ENCODE measurements at regions not wholly inside any gene's neighbourhood (a gene's known extent, or its start where the extent isn't known, plus 50 kb on each side); places are given as distances from the start of the nearest gene placed in this dataset.
"Not testable (repeated sequence)": the region's sequence is repeated elsewhere in the genome, so short reads cannot be mapped to it uniquely, and the experiment has no call there.

DNA sequence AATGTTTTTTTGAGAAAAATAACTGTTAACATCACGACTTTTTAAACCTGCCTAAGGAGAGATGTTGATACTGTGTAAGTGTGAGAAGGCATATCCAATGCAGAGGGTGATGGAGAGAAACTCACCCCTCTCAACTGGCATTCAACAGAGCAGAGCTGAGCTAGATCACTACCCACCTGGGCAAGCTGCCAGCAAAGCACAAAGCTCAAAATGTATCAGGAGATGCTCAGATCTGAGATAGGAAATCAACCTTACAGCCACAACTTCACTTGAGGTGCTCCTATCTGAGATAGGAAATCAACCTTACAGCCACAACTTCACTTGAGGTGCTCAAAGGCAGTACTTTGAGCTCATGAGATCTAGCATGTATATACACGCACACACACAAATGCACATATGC, 151.5 kb upstream of the PDE1C start:
- DNase-seq, result no peak

DNA sequence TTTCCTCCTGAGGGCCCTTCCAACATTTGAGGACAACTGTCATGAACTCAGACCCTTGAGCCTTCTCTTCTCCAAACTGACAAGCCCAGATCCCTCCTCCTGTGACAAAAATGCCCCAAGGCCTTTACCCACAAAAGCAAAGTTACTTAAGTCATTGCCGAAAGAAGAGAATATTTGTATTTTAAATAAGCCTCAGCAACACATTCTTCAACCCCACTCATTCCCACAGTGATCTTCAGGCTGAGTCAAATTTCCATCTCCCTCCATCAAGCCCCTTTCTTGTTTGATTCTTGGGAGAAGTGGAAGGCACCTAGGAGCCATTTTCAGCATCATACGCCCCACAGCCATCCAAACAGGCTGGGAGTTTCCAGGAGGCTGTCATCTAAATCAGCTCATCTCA, 150.8 kb upstream of the PDE1C start:
- DNase-seq, result no peak

DNA sequence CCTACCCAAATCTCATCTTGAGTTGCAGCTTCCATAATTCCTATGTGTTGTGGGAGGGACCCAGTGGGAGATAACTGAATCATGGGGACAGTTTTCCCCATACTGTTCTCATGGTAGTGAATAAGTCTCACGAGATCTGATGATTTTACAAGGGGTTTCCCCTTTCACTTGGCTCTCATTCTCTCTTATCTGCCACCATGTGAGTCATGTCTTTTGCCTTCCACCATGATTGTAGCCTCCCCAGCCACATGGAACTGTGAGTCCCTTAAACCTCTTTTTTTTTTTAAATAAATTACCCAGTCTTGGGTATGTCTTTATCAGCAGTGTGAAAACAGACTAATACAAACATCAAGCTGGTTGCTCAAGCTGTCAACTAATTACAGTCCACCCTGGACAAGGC, 149.6 kb upstream of the PDE1C start:
- DNase-seq, result not testable (repeated sequence)

DNA sequence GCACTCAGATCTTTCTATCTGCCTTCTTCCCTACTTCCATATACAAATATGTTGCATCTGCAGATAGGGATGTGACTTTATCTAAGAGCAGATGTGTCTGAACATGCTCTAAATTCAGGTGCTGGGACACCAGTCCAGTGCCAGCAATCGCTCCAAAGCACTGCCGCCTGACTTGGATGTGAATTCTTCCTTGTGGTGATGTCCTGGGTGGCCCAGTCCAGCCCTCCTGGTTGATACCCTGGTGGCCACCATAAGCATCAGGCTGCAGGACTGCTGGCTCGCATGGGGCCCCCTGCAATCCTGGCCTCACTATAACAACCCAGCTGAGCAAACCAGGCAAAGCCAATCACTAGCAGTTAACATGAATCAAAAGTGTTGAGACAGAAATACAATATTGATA, 149.2 kb upstream of the PDE1C start:
- no peak for DNase-seq

DNA sequence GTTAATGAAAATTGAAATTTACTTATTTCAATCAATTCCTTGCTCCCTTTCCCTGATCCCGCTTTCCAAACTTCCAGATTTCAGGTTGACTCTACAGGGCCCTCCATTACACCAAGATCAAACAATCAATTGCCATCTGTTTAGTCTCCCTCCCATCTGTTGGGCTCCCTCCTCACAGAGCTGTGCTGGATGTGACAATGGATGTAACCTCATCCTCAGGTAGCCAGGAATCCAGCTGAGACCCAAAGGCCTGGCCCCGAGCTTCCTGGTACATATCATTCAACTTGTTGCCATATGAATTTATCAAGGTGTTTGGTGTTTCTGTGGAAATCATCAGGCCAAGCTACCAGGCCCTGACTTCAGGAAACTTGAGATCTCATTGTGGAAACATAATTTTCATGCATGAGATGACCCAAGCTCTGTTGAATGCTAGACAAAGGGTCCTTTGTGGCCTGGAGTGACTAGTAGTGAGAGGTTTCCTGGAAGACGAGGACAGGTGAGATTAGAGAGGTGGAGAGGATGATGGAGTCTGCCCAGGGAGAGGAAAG, 148.6 kb upstream of the PDE1C start:
- DNase-seq, result no peak

DNA sequence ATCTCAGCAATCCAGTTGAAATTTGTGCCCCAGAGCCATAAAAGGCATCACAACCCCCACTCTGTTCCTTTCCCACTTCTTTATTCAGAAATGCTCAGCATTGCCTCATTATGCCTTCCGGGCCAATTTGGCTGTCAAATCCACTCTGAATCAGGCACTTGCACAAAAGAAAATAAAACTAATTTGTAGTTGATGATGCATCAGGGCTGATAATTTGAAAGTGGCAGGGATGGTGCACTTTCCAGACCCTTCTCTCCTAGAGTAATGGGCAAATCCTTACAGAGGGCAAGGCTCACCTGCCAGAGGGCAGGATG, 147.9 kb upstream of the PDE1C start:
- no peak for DNase-seq

DNA sequence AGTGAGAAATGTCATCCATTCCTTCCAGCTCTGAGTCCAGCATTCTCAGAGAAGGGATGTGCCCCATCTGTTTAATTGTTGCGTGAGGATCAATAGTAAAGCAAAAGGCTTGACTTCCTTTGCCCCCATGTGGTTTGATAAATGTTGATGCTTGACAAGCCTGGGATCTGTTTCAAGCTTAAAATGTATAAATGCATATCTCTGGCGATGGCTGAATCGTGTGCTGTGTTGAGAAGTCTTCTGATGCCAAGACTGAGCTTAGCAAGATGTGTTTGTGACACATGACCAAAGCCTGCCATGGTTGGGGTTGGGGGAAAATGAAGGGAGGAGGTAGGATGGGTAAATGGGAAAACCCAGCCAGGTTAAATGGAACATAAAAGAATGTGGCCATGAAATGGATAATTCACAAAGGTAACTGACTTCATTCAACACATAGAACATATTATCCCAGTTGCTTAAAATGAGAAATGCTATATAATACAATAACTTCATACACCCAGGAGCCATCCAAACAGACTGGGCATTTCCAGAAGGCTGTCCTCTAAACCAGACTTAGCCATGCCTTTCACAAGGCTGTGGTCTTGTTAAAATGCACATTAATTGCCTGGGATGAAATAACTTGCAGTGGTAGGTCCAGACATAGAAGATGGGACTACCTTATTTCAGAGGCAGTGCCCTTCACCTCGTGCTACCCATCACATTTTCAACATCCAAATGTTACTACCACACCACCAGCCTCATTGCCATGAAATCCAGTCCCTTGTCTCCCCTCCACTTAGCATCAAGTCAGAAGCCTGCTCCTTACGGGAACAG, 147.3 kb upstream of the PDE1C start:
- no peak for DNase-seq

DNA sequence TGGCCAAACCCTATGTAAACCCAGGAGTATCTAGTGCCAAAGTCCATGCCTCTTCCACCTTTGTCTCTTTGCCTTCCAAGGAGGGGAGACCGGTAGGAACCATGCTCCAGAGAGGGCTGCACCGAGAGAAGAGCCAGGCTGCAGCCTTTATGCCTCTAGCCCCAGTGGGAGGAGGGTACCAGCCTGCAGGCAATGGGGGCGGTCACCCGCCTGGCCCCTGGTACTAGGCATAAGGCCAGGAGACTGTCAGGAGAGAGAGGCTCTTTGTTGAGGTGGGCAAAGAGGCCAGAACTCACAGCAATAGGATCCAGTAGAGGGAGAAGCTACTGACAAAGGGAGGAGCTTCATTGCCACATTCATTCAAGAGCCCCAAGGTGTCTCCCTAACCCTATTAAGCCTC, 146.6 kb upstream of the PDE1C start:
- no peak for DNase-seq

DNA sequence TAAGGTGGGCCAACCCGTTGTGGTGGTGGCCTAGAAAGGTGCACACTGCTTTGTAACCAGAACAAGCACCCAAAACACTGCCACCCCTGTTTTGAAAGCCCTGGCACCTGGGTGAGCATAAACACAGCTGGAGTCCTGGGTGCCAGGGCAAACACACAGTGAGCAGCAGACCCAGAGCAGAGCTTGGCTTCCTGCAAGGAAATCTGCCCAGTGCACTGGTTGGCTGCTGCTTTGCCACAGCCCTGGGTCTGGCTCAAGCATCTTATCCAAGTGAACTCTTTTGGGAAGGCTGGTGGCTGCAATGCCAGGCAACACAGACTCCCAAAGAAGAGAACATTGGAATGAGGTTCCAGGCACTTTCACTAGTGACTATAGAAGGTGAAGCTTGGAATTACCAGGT, 145.5 kb upstream of the PDE1C start:
- DNase-seq, result no peak

DNA sequence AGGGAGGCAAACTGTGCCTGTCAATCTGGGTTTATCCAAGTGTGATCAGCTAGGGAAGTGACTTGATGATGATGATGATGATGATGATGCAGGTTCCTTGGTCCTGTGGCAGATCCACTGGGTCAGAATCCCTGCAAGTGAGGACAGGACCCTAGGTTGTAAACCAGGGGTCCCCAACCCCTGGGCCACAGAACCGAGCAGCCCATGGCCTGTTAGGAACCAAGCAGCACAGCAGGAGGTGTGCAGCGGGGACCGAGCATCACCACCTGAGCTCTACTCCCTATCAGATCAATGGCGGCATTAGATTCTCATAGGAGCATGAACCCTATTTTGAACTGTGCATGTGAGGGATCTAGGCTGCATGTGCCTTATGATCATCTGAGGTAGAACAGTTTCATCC, 144.7 kb upstream of the PDE1C start:
- DNase-seq, result no peak

DNA sequence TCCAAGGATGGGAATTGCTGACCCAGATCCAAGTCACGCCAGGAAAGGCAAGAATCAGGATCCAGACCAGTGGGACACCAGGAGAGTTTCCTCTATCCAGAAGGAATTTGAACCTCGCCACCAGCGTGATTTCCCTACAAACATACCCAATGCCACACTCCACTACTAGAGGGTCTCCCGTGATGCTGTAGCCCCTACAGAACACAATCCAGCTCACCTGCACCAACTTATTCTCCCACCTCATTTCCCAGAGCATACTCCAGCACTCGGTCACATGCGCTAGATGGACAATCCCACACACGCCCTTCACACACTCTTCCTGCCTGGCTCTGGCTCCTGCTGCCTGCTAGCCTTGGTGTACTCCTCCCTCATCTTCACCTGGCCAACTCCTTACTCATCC, 142.1 kb upstream of the PDE1C start:
- no peak for DNase-seq

DNA sequence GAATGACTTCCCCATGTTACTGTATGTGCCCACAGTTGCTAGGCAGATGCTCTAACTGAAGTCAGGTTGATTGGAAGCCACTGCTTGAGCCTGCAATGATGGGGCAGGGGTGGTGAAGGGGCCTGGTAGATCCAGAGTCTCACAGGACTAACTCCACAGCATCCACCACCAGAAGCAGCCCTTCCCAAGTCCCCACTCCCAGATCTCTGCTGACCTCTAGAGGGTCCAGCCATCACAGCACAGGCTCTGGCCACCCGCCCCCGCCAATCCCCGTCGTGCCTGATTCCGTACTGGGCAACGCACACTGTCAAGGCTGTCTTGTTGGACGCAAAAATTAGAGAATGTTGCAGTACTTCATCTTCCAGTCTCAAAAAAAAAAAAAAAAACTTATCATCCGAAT, 136.8 kb upstream of the PDE1C start:
- no peak for DNase-seq

DNA sequence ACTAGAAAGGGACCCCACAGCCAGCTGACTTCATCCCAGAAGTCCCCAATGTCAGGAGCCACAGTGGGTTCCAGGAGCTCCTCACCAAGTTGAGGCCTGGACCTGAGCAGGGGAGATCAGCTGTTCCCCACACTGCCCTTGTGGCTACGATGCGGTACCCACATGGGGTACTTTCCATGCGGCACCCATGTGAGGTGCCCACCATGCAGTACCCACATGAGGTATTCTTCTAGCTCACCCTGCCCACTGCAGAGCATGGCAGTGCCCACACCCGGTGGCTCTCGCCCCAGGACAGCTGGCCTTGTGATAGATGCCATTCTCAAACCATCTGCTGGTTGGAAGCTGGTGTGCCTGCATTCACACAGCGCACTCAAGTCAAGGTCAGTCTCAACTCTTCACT, 136.3 kb upstream of the PDE1C start:
- no peak for DNase-seq

DNA sequence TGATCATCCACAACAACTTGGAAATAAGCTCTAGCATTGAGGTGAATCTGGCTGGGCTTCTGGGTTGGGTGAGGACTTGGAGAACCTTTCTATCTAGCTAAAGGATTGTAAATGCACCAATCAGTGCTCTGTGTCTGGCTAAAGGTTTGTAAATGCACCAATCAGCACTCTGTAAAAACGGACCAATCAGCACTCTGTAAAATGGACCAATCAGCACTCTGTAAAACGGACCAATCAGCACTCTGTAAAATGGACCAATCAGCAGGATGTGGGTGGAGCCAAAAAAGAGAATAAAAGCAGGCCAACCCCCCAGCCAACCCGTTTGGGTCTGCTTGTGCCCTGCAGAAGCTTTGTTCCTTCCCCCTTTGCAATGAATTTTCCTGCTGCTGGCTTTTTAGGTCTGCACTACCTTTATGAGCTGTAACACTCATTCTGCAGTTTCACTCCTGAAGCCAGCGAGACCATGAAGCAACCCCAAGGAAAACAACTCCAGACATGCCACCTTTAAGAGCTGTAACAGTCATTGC, 135.2 kb upstream of the PDE1C start:
- not testable (repeated sequence) for DNase-seq

DNA sequence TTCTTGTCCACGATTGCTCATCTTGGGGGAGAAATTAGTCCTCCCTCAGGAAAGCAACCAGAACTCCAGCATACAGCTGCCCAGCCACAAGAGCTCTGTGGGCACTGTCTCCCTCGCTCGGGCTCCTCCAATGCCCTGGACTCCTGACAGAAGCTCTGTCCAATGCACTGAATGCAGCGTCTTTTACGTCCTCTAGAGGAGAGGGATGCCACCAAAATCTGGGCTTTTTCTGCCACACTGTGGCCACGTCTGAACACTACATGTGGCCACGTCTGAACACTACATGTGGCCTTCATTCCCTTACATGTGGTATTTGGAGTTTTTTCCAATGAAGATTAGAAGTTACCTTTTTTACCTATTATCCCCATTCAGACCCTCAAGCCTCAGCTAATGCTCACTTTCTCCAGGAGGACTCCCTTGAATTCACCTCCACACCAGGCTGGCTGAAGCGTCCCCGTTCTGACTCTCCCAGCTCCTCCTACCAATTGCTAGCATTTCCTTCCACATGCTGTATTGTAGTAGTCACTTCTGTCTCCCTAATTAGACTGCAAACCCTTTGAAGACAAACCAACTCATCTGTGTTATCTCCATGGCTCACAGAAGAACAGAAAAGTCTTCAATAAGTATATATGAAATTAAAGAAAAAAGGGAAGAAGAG, 134.3 kb upstream of the PDE1C start:
- peak; percentile 79 for DNase-seq

DNA sequence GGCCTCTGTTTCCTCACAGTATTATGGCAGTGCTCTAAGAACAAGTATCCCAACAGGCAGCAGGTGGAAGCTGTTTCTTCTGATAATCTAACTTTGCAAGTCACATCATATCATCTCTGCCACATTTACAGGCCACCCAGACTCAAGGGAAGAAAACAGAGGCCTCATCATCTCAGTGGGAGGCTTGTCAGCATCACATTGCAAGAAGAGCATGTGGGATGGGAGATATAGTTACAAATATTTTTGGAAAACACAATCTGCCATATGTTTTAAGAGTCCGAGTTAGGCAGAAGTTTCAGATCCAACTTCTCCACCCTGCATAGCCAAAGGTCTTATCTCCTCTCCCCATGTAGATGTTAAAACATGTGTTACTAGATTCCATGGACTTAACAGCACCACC, 130.4 kb upstream of the PDE1C start:
- DNase-seq, result no peak

DNA sequence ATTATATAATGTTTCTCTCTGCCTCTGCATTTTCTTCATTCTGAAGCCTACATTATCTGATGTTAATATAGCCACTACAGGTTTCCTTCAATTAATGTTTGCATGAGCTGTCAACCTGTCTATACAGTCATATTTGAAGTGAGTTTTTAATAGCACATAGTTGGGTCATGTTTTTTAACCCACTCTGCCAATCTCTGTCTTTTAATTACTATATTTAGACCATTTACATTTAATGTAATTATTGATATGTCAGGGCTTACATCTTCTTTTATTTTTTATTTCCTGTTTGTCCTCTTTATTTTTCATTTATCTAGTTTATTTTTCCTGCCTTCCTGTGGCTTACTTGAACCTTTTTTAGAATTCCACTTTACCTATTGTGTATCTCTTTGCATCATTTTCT, 124.3 kb upstream of the PDE1C start:
- no peak for DNase-seq

DNA sequence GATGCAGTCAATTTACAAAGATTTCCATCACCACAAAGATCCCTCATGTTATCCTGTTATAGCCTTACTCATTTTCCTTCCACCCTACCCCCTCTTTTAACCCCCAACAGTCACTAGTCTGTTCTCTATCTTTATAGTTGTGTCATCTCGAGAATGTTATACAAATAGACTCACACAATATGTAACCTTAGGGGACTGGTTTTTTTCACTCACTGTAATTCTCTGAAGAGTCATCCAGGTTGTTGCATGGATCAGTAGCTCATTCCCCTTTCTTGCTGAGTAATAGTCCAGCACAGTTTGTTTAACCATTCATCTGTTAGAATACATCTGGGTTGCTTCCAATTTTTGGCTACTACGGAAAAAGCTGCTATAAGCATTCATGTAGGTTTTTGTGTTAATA, 121.1 kb upstream of the PDE1C start:
- no peak for DNase-seq

DNA sequence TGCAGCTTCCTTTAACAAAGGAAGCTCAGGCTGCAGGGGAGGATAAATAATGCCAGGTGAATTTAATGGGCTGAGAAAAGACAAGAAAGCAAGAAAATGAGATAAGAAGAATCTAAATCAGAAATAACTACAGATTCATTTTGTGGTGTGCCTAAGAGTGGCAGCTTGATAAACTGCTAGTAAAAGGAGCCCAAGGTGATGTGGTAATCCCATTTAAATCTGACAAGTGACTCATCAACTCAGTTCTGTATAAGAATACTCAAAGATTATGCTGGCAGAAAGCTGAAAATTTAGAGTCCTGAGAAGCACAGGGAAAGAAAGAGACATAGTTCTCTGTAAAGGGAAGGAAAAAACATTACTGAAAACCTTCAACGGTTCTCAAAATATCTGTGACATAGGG, 109.4 kb upstream of the PDE1C start:
- no peak for DNase-seq

DNA sequence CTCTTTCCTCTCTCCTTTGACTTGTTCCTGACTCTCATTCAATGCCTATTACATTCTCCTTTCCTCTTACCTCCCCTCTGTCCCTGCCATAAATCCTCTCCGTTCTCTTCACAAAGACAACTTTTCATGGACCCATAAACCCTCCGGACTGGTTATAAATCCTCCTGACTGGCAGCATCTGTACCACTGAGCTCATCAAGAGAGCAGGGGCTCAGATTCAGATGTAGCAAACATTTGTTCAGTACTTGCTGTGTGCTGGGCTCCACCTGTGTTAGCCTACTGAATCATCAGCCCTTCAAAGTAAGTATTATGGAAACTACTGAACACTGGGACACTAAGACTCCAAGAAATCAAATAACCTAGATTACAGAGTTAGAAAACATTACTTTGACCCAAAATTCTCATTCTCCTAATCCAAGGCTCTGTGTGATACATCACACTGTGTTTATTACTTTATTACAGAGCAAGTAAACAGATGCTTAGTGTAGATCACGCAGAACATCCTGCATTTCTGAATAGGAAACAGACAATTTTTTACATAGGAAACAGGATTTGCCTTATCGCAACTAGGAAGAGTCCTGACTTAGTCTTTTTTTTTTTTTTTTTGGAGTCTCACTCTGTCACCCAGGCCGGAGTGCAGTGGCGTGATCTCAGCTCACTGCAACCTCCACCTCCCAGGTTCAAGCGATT, 108.6 kb upstream of the PDE1C start:
- DNase-seq, result no peak

DNA sequence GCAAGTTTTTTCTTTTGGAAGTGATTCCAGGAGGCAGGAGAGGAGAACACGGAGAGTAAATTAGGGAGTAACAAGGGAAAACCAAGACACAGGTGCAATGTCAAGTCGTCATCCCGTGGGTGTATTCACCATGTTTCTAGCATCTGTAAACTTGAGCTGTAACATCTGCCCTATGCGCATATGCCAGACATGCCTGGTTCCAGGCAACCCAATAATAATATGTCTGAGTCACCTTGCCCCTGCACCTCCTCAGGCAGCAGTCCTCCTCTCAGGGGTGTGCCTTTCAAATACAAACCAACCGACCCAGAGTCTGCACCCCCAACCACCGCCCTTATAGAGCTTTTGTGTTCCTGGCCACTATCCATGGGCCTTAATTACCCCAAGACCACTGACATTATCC, 107.0 kb upstream of the PDE1C start:
- DNase-seq, result no peak

DNA sequence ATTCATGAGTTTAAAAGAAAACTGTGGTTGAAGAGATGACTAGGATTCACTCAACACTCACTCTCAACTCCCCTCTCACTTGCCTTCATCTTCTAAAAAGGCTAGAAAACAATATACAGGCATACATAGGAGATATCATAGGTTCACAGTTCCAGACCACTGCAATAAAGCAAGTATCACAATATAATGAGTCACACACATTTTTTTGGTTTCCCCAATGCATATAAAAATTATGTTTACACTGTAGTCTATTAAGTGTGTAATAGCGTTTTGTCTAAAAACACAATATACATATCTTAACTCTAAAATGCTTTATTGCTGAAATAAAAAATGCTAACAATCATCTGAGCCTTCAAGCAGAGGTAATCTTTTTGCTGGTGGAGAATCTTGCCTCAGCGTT, 104.9 kb upstream of the PDE1C start:
- DNase-seq, result no peak

DNA sequence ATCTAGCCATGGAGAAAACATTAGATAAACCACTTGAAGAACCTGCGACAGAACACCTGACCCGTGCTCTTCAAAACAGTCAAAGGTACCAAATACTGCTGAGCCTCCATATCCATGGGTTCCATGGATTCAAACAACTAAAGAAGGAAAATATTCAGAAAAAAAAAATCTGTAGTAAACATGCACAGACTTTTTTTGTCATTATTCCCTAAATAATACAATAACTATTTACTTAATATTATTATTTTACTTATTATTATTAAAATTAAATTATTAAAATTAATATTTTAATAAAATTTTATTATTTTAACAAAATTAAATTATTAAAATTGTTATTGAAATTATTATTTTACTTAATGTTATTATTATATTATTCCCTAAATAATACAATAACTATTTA, 101.0 kb upstream of the PDE1C start:
- DNase-seq, result no peak

DNA sequence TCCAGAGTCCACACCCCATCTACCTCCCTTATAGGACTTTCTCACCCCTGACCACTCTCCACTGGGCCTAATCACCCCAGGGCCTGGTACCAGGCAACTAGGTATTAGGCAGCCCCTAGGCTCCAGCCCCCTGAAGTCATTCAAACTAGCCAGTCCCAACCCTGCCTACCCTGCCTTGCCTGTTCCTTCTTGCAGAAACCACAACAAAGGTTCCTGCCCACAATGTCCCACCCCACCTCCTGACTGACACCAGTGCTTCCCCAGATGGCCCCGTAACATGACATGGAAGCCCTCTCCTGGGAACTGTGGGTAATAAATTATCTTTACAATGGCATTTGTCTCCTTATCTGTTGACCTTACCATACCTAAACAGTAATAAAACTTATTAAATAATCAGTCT, 100.6 kb upstream of the PDE1C start:
- DNase-seq, result no peak
